ENCODE measurements at regions not wholly inside any gene's neighbourhood (a gene's known extent, or its start where the extent isn't known, plus 50 kb on each side); places are given as distances from the start of the nearest gene placed in this dataset.
"Not testable (repeated sequence)": the region's sequence is repeated elsewhere in the genome, so short reads cannot be mapped to it uniquely, and the experiment has no call there.

GRCh38 chr5:136749016-136749415, 383.7 kb upstream of the TRPC7 start:
- Histone ChIP-seq H3K9ac (ENCODE audit: low read length) (no peak overlapping the region), H3K9me2 (replicated peaks; ENCODE audit: insufficient read depth, low read length) (no peaks in the 10 kb centered on the region), H3K4me2 (ENCODE audit: low read depth, low read length) (no peak overlapping the region), H3K27ac (ENCODE audit: low read length) (no peak overlapping the region), H3K4me1 (ENCODE audit: low read length) (no peaks in the 10 kb centered on the region), H3K79me2 (ENCODE audit: low read length) (no peaks in the 10 kb centered on the region), H3K9me3 (replicated peaks; ENCODE audit: insufficient read depth, low read length) (no peaks in the 10 kb centered on the region), H3K4me3 (ENCODE audit: low read length) (no peak overlapping the region), H3F3A (ENCODE audit: insufficient read depth, low read length) (no peaks in the 10 kb centered on the region), H3K27me3 (replicated peaks; ENCODE audit: insufficient read depth, low read length) (no peaks in the 10 kb centered on the region), H4K20me1 (ENCODE audit: insufficient read depth, low read length) (no peaks in the 10 kb centered on the region), H2AFZ (ENCODE audit: low read length) (no peak overlapping the region), H3K36me3 (replicated peaks; ENCODE audit: insufficient read depth, low read length) (no peaks in the 10 kb centered on the region)
- TF ChIP-seq CTCF (IDR thresholded peaks at IDR 0.05; ENCODE audit: low read length) (no peak), EZH2phosphoT487 (IDR thresholded peaks at IDR 0.05; ENCODE audit: low read length) (no peak), EZH2 (optimal IDR thresholded peaks at IDR 0.05; ENCODE audit: low read depth, low read length) (no peak)
- no peak for DNase-seq

GRCh38 chr5:136743052-136743451, 377.7 kb upstream of the TRPC7 start:
- no peak for DNase-seq
- no peak for TF ChIP-seq EZH2 (optimal IDR thresholded peaks at IDR 0.05; ENCODE audit: low read depth, low read length)
- no peak for TF ChIP-seq CTCF (IDR thresholded peaks at IDR 0.05; ENCODE audit: low read length)
- no peak for TF ChIP-seq EZH2phosphoT487 (IDR thresholded peaks at IDR 0.05; ENCODE audit: low read length)
- no peaks in the 10 kb centered on the region for H3K4me1 ChIP-seq (ENCODE audit: low read length)
- no peaks in the 10 kb centered on the region for H3F3A ChIP-seq (ENCODE audit: insufficient read depth, low read length)
- H3K9me2 ChIP-seq (replicated peaks; ENCODE audit: insufficient read depth, low read length), result no peaks in the 10 kb centered on the region
- no peak overlapping the region for H3K4me3 ChIP-seq (ENCODE audit: low read length)
- H3K79me2 ChIP-seq (ENCODE audit: low read length), result no peaks in the 10 kb centered on the region
- H3K9ac ChIP-seq (ENCODE audit: low read length), result no peak overlapping the region
- no peaks in the 10 kb centered on the region for H4K20me1 ChIP-seq (ENCODE audit: insufficient read depth, low read length)
- H3K27me3 ChIP-seq (replicated peaks; ENCODE audit: insufficient read depth, low read length), result no peaks in the 10 kb centered on the region
- H3K4me2 ChIP-seq (ENCODE audit: low read depth, low read length), result no peak overlapping the region
- no peaks in the 10 kb centered on the region for H3K36me3 ChIP-seq (replicated peaks; ENCODE audit: insufficient read depth, low read length)
- no peak overlapping the region for H2AFZ ChIP-seq (ENCODE audit: low read length)
- no peaks in the 10 kb centered on the region for H3K9me3 ChIP-seq (replicated peaks; ENCODE audit: insufficient read depth, low read length)
- H3K27ac ChIP-seq (ENCODE audit: low read length), result no peak overlapping the region

- Histone ChIP-seq H3K27me3 (replicated peaks; ENCODE audit: insufficient read depth, low read length) (no peaks in the 10 kb centered on the region), H4K20me1 (ENCODE audit: insufficient read depth, low read length) (no peaks in the 10 kb centered on the region), H3K79me2 (ENCODE audit: low read length) (no peaks in the 10 kb centered on the region), H3K9me2 (replicated peaks; ENCODE audit: insufficient read depth, low read length) (no peaks in the 10 kb centered on the region), H3K27ac (ENCODE audit: low read length) (no peak overlapping the region), H3K4me1 (ENCODE audit: low read length) (no peaks in the 10 kb centered on the region), H3F3A (ENCODE audit: insufficient read depth, low read length) (no peaks in the 10 kb centered on the region), H3K9ac (ENCODE audit: low read length) (no peak overlapping the region), H2AFZ (ENCODE audit: low read length) (no peak overlapping the region), H3K4me2 (ENCODE audit: low read depth, low read length) (no peak overlapping the region), H3K4me3 (ENCODE audit: low read length) (no peak overlapping the region), H3K9me3 (replicated peaks; ENCODE audit: insufficient read depth, low read length) (no peaks in the 10 kb centered on the region), H3K36me3 (replicated peaks; ENCODE audit: insufficient read depth, low read length) (no peaks in the 10 kb centered on the region)
- no peak for DNase-seq
- TF ChIP-seq EZH2phosphoT487 (IDR thresholded peaks at IDR 0.05; ENCODE audit: low read length) (no peak), CTCF (IDR thresholded peaks at IDR 0.05; ENCODE audit: low read length) (no peak), EZH2 (optimal IDR thresholded peaks at IDR 0.05; ENCODE audit: low read depth, low read length) (no peak)
Observed at GRCh38 chr5:136740228-136740627, 374.9 kb upstream of the TRPC7 start.

GRCh38 chr5:136739271-136739670, 373.9 kb upstream of the TRPC7 start:
- not testable (repeated sequence) for H3K79me2 ChIP-seq (ENCODE audit: low read length); H3K36me3 ChIP-seq (replicated peaks; ENCODE audit: insufficient read depth, low read length); DNase-seq; H3K4me1 ChIP-seq (ENCODE audit: low read length); H2AFZ ChIP-seq (ENCODE audit: low read length); H3F3A ChIP-seq (ENCODE audit: insufficient read depth, low read length); H3K9me2 ChIP-seq (replicated peaks; ENCODE audit: insufficient read depth, low read length); H3K4me3 ChIP-seq (ENCODE audit: low read length); H3K27me3 ChIP-seq (replicated peaks; ENCODE audit: insufficient read depth, low read length); H3K9me3 ChIP-seq (replicated peaks; ENCODE audit: insufficient read depth, low read length); H3K27ac ChIP-seq (ENCODE audit: low read length); H3K4me2 ChIP-seq (ENCODE audit: low read depth, low read length); H3K9ac ChIP-seq (ENCODE audit: low read length); H4K20me1 ChIP-seq (ENCODE audit: insufficient read depth, low read length)
